Muscle of leg (tissue), 3 donors: ENCODE measurements at regions not wholly inside any gene's neighbourhood (a gene's known extent, or its start where the extent isn't known, plus 50 kb on each side); places are given as distances from the start of the nearest gene placed in this dataset.

Experiments used
- DNase-seq: peaks from one replicate; pipeline ENCODE4 v3.0.0; 2013
- H3K27ac ChIP-seq: one replicate; pipeline ENCODE4 v1.5.1; 2013; ENCODE audit warnings: mild to moderate bottlenecking, low read length, control low read depth
- H3K27me3 ChIP-seq: one replicate; pipeline ENCODE4 v1.6.1; 2013; ENCODE audit warnings: low read length; ENCODE audit not compliant: control insufficient read depth, insufficient read depth
- H3K36me3 ChIP-seq: one replicate; pipeline ENCODE4 v1.6.1; 2013; ENCODE audit warnings: low read length; ENCODE audit not compliant: control insufficient read depth, insufficient read depth
- H3K4me1 ChIP-seq: one replicate; pipeline ENCODE4 v1.6.1; 2013; ENCODE audit warnings: low read length; ENCODE audit not compliant: control insufficient read depth, insufficient read depth
- H3K4me3 ChIP-seq: one replicate; pipeline ENCODE4 v1.5.1; 2013; ENCODE audit warnings: low read length, control low read depth
- H3K9me3 ChIP-seq: replicated peaks from 2 replicates; pipeline ENCODE4 v1.6.1; 2013; ENCODE audit warnings: low read depth, low read length; ENCODE audit not compliant: control insufficient read depth
- WGBS: methylation state at CpG from one replicate; pipeline ENCODE4 v1.1.5; 2013; ENCODE audit warnings: missing lambda C conversion rate; ENCODE audit not compliant: insufficient coverage; 5-methylcytosine and 5-hydroxymethylcytosine counted together

DNA sequence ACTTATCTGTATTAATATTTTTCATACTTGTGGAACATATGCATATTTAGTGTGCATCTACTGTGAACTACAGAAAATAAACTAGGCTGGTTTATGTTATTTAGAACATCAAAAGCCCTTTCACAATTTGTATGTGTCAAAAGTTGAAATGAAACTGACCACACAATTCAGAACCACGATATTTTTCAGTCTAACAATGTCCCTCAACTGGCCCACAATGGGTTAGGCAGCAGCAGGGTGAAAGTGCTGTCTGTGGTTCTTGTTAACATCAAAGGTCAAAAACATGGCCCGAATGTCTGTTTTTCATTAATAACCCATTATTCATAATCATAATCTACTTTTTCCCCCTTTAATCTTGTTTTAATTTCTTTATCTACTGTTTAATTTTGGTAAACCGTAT, 559.9 kb upstream of the ATP2B1 start:
- H3K9me3 ChIP-seq: no peaks in the 10 kb centered on the region
- H3K4me1 ChIP-seq: no peaks in the 10 kb centered on the region
- H3K4me3 ChIP-seq: no peak overlapping the region
- H3K27me3 ChIP-seq: no peaks in the 10 kb centered on the region
- no peak overlapping the region for H3K27ac ChIP-seq
- WGBS: no CpG with 5 or more reads among the region's 3 CpGs
- no peaks in the 10 kb centered on the region for H3K36me3 ChIP-seq
- DNase-seq: no peak

DNA sequence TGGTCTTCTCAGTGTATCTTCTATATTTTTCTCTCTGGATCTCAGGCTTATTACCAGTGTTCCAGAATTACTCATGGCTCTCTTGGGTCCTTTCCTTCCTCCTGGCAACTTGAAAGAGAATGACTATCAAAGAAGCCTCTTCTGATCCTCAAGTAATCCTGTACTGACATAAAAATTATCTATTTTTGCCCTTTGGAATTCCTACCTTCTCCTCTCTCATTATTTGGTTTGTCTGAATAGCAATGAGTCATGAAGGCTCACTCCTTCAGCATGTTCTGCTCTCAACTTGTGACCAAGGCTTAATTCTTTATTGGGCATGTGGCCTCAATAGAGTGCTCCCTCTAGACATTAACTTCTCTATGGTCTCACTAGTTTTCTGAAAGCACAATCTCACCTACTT, 553.6 kb upstream of the ATP2B1 start:
- no peak overlapping the region for H3K4me3 ChIP-seq
- no peaks in the 10 kb centered on the region for H3K27me3 ChIP-seq
- H3K36me3 ChIP-seq: no peaks in the 10 kb centered on the region
- H3K9me3 ChIP-seq: no peaks in the 10 kb centered on the region
- no peak for DNase-seq
- H3K4me1 ChIP-seq: peaks cover 10% of the 10 kb centered on the region
- H3K27ac ChIP-seq: no peak overlapping the region

DNA sequence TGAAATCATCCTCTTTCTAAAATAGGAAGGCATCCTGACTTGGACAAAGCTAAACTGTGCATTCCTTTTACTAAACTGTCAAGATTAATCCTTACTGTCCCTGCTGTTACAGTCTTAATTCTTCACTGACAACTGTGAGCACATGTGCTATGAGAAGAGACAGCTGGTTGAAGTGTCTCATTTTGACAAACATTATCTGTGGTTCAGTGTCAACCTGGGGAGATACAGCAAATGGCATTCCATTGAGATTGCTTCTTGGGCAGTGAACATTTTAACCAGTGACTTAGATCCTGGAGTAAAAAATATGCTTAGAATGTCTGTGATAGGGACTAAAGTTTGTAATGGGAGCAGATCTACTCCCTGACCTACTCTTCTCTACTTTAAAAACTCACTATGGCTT, 552.6 kb upstream of the ATP2B1 start:
- H3K9me3 ChIP-seq: no peaks in the 10 kb centered on the region
- peak overlapping the region; percentile 61 for H3K27ac ChIP-seq
- DNase-seq: peak; percentile 77
- H3K27me3 ChIP-seq: no peaks in the 10 kb centered on the region
- no peaks in the 10 kb centered on the region for H3K36me3 ChIP-seq
- no peak overlapping the region for H3K4me3 ChIP-seq
- peaks cover 10% of the 10 kb centered on the region for H3K4me1 ChIP-seq

DNA sequence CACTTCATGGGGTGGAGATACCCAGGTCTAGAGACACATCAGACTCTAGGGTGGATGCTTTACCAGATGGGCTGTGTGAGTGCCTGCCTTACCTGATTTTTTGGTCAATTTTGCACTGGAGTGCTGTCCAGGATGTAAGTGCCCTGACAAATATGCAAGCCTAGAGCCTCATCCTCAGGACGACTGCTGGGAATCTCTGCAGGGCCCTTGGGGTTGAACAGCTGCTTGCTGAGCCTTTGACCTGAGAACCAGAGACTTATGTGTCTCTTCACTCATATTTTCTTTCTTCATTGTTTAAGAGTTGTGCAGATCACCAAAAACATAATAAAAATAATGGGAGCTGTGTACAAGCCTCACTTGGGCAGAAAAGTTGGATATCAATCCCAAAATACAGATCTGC, 551.5 kb upstream of the ATP2B1 start:
- peak overlapping the region; percentile 60 for H3K27ac ChIP-seq
- H3K9me3 ChIP-seq: no peaks in the 10 kb centered on the region
- H3K36me3 ChIP-seq: no peaks in the 10 kb centered on the region
- DNase-seq: peak; percentile 36
- H3K27me3 ChIP-seq: no peaks in the 10 kb centered on the region
- no peak overlapping the region for H3K4me3 ChIP-seq
- no CpG with 5 or more reads among the region's 1 CpG for WGBS
- peaks cover 10% of the 10 kb centered on the region for H3K4me1 ChIP-seq

DNA sequence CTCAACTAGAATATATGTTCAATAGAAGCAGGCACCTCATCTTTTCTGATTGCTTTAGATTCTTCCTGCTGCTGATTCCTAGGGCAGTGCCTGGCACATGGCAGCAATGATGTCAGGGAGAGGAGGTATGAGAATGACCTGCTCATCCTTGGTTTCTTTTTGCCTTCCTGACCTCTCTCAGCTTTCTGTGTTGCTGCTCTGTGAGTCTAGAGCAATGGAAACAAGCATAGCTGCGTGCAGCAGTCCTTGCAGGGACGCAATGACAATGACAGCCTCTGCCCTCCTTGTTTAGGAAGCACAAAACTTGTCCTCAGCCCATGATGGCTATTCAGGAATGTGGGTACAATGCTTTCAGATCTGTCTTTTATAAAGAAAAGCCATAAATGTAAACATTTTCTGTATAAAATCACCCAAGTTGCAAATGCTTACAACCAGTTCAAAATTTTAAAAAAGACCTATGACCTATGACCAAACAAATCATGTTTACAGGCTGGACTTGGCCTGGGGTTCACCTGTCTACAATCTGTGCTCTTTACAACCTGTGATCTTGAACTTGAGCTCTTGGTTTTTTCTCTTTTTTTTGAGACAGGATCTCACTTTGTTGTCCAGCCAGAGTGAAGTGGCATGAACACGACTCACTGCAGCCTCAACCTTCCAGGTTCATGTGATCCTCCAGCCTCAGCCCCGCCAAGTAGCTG, 549.4 kb upstream of the ATP2B1 start:
- Histone ChIP-seq H3K4me3 (no peak overlapping the region), H3K9me3 (no peaks in the 10 kb centered on the region), H3K36me3 (no peaks in the 10 kb centered on the region), H3K4me1 (peaks cover 19% of the 10 kb centered on the region), H3K27me3 (no peaks in the 10 kb centered on the region), H3K27ac (no peak overlapping the region)
- no peak for DNase-seq
- WGBS: 100% methylated on average over 2 of the region's 4 CpGs

DNA sequence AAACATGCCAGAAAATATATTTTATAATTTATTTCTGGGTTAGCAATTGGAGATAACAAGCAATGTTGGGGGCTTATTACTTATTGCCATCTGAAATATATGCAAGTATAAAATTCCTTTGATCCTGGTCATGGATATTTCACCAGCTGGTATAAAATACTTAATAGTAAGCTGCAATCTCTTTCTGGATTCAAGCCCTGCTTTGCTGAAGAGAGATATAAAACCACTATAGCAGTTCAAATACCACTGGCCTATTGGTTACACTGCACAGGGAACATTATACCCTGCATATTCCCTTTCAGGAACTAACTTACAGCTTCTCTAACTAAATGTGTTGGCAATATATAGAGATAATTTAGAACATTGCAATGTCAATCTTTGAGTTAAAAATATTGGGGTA, 546.2 kb upstream of the ATP2B1 start:
- H3K36me3 ChIP-seq: no peaks in the 10 kb centered on the region
- H3K27me3 ChIP-seq: no peaks in the 10 kb centered on the region
- peak; percentile 38 for DNase-seq
- peak overlapping the region; percentile 15 for H3K27ac ChIP-seq
- no peaks in the 10 kb centered on the region for H3K9me3 ChIP-seq
- H3K4me3 ChIP-seq: no peak overlapping the region
- H3K4me1 ChIP-seq: peaks cover 13% of the 10 kb centered on the region

DNA sequence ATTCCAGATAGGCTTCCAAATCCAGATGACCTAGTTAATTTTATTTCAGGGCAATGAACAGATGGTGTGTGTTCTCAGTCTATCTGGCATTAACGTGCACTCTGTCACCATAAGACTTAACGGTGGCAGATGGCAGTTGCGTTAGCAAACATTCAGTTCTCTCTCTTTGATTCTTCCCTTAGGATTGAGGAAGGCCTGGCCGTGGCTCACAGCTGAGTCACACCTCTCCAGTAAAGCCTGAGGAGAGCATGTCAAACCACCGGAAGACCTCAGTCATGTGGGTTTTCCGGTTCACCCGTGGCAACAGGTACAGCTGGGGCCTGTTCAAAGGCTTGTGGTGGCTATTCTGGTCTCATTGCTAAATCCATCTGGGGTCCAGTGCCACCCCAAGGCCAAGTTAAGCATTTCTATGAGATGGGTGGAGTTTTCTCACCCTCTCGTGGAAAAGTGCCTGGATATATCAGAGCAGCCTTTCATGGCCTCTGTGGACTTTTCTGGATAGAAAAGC, 545.1 kb upstream of the ATP2B1 start:
- Histone ChIP-seq H3K36me3 (no peaks in the 10 kb centered on the region), H3K27me3 (no peaks in the 10 kb centered on the region), H3K4me3 (no peak overlapping the region), H3K4me1 (peaks cover 13% of the 10 kb centered on the region), H3K9me3 (no peaks in the 10 kb centered on the region), H3K27ac (peak overlapping the region; percentile 82)
- peak; percentile 87 for DNase-seq
- WGBS: 30% methylated on average over 3 of the region's 8 CpGs

DNA sequence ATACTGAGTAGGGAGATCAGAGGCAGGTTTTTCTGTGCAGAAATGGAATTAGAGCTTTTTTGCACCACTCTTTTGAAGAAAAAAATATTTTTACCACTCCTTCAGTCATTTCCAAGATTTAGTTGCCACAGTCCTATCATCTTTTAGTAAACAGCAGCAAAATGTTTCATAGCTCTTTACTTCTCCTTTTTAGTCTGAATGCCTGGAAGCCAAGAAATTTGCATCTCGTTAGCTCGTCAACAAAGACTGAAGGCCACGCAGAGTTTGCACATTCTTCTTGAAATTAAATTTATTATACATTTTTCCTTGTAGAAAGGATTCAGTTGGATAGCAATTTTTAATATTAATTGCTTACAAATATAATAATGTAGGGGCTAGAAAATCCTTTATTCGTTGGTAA, 544.5 kb upstream of the ATP2B1 start:
- Histone ChIP-seq H3K4me3 (no peak overlapping the region), H3K9me3 (no peaks in the 10 kb centered on the region), H3K27ac (peak overlapping the region; percentile 82), H3K27me3 (no peaks in the 10 kb centered on the region), H3K36me3 (no peaks in the 10 kb centered on the region), H3K4me1 (peaks cover 13% of the 10 kb centered on the region)
- DNase-seq: no peak
- WGBS: no CpG with 5 or more reads among the region's 4 CpGs

DNA sequence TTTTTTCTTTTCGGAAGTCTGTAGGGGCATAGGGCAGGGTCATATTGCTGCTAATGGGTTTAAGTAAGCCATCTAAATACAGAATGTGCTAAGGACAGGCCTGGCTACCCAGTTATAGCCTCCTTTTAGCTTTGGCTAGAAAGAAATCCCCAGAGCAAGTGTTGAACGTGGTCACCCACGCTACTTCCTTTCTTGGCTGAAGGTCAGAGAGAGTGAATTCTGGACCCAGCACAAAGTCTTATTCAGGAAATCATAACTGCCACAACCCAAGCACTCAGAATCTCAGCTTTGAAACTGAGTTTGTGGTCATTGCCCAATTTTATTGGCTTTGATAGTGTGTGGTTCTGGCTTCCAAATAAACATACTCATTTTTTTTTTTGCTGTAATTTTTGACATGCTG, 542.1 kb upstream of the ATP2B1 start:
- H3K27me3 ChIP-seq: no peaks in the 10 kb centered on the region
- H3K4me1 ChIP-seq: peaks cover 13% of the 10 kb centered on the region
- no peak overlapping the region for H3K4me3 ChIP-seq
- H3K36me3 ChIP-seq: no peaks in the 10 kb centered on the region
- no peaks in the 10 kb centered on the region for H3K9me3 ChIP-seq
- peak; percentile 86 for DNase-seq
- H3K27ac ChIP-seq: peak overlapping the region; percentile 4
- no CpG with 5 or more reads among the region's 3 CpGs for WGBS

DNA sequence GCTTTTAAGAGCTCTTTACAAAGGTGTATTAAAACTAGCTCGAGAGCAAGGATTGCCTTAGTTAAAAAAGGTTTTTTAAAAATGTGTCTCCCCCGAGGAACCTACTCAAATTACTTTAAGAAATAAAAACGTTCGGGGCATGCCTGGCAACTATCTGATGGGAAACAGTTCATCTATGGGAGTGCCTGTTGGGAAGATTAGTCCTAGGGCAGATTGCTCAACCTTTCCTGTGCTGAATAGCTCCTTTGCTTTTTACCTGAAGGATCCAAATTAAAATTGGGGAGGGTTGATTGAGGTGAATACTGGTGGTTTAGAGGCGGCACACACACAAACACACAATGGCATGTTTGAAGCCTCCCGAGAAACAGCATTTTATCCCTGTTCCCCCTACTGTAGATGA, 541.4 kb upstream of the ATP2B1 start:
- no peaks in the 10 kb centered on the region for H3K9me3 ChIP-seq
- no peaks in the 10 kb centered on the region for H3K36me3 ChIP-seq
- H3K4me3 ChIP-seq: no peak overlapping the region
- no peak overlapping the region for H3K27ac ChIP-seq
- WGBS: no CpG with 5 or more reads among the region's 6 CpGs
- H3K4me1 ChIP-seq: peaks cover 15% of the 10 kb centered on the region
- no peaks in the 10 kb centered on the region for H3K27me3 ChIP-seq
- no peak for DNase-seq

DNA sequence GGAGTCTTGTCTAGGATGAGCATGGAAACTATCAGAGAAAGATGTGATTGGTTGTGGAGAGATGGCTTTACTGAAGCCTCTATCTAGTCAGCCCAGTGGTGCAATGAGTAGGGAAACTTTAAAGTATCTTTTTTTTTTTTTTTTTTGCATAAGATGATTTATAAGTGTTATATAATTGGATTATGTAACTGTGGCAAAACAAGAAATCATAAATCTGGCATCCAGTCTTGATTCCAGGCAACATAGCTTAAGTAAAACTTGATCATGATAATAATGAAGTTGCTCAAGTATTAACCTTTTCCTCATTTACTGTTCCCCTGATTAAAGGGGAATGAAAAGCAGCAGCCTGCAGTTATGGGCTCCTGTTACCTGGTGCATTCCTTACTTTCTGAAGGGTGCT, 538.0 kb upstream of the ATP2B1 start:
- no peak for DNase-seq
- Histone ChIP-seq H3K9me3 (no peaks in the 10 kb centered on the region), H3K4me3 (no peak overlapping the region), H3K4me1 (peaks cover 6% of the 10 kb centered on the region), H3K27ac (no peak overlapping the region), H3K36me3 (no peaks in the 10 kb centered on the region), H3K27me3 (no peaks in the 10 kb centered on the region)
